MM.1S (cell line): ENCODE measurements at regions not wholly inside any gene's neighbourhood (a gene's known extent, or its start where the extent isn't known, plus 50 kb on each side); places are given as distances from the start of the nearest gene placed in this dataset.

ENCODE experiments used
- DNase-seq: peaks from one replicate; pipeline ENCODE4 v3.0.0-alpha.2; 2015
- H2AFZ ChIP-seq: fragments of 300-600 bp; sonication (generic); 2 replicates; pipeline ENCODE4 v1.6.0; 2016; ENCODE audit warnings: antibody characterized with exemption, low read length
- H3F3A ChIP-seq: fragments of 300-600 bp; sonication (generic); 2 replicates; pipeline ENCODE4 v1.6.1; 2016; ENCODE audit warnings: mild to moderate bottlenecking, antibody characterized with exemption, low read length, moderate library complexity, mixed read lengths; ENCODE audit not compliant: insufficient read depth
- H3K27ac ChIP-seq: fragments of 300-600 bp; sonication (generic); 2 replicates; pipeline ENCODE4 v1.5.1; 2016; ENCODE audit warnings: mild to moderate bottlenecking, low read length
- H3K27me3 ChIP-seq: fragments of 300-600 bp; sonication (generic); replicated peaks from 2 replicates; pipeline ENCODE4 v1.6.0; 2016; ENCODE audit warnings: low read length; ENCODE audit not compliant: insufficient read depth
- H3K36me3 ChIP-seq: fragments of 300-600 bp; sonication (generic); replicated peaks from 2 replicates; pipeline ENCODE4 v1.6.1; 2016; ENCODE audit warnings: mild to moderate bottlenecking, low read length, mixed read lengths; ENCODE audit not compliant: insufficient read depth
- H3K4me1 ChIP-seq: fragments of 300-600 bp; sonication (generic); 2 replicates; pipeline ENCODE4 v1.6.1; 2016; ENCODE audit warnings: low read length, mixed read lengths
- H3K4me2 ChIP-seq: fragments of 300-600 bp; sonication (generic); 2 replicates; pipeline ENCODE4 v1.6.0; 2016; ENCODE audit warnings: low read depth, low read length
- H3K4me3 ChIP-seq: fragments of 300-600 bp; sonication (generic); 2 replicates; pipeline ENCODE4 v1.5.1; 2016; ENCODE audit warnings: low read length, mixed read lengths
- H3K79me2 ChIP-seq: fragments of 300-600 bp; sonication (generic); 2 replicates; pipeline ENCODE4 v1.6.1; 2016; ENCODE audit warnings: mixed run types, low read length, mixed read lengths
- H3K9ac ChIP-seq: fragments of 300-600 bp; sonication (generic); 2 replicates; pipeline ENCODE4 v1.6.1; 2016; ENCODE audit warnings: low read length, mixed read lengths
- H3K9me2 ChIP-seq: fragments of 300-600 bp; sonication (generic); replicated peaks from 2 replicates; pipeline ENCODE4 v1.6.1; 2016; ENCODE audit warnings: mild to moderate bottlenecking, low read length, mixed read lengths; ENCODE audit not compliant: insufficient read depth
- H3K9me3 ChIP-seq: fragments of 300-600 bp; sonication (generic); replicated peaks from 2 replicates; pipeline ENCODE4 v1.6.1; 2016; ENCODE audit warnings: mild to moderate bottlenecking, low read length, mixed read lengths; ENCODE audit not compliant: insufficient read depth
- H4K20me1 ChIP-seq: fragments of 300-600 bp; sonication (generic); 2 replicates; pipeline ENCODE4 v1.6.1; 2016; ENCODE audit warnings: mild to moderate bottlenecking, low read length, moderate library complexity, mixed read lengths; ENCODE audit not compliant: insufficient read depth
- EZH2 ChIP-seq: fragments of 300-600 bp; sonication (generic); optimal IDR thresholded peaks from 2 replicates; pipeline ENCODE3; 2017; ENCODE audit warnings: low read depth, mild to moderate bottlenecking, antibody characterized with exemption, low read length, mixed read lengths
- EZH2phosphoT487 ChIP-seq: fragments of 300-600 bp; sonication (generic); IDR thresholded peaks from 2 replicates; pipeline ENCODE4 v1.6.1; 2018; ENCODE audit warnings: antibody characterized with exemption, low read length
- TF ChIP-seq, protein P1 (sequence below): fragments of 300-600 bp; sonication (generic); IDR thresholded peaks from 2 replicates; pipeline ENCODE4 v1.5.1; 2016; ENCODE audit warnings: antibody characterized with exemption, low read length, mixed read lengths

DNA sequence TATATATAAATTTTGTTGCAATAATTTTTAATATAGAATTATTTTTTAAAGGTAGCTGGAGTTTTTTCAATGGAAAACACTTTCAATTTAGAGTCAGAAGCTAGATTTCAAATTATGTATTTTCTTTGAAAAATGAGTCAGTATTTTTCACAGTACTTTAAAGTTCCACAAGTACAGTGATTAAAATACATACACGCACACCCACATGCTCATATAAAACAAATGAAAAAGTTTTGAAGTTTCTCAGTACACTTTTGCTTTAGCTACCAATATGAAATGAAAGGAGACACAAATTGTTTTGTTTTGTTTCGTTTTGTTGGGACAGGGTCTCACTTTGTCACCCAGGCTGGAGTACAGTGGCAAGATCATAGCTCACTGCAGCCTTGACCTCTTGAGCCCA, 98.6 kb downstream of the CYB561 start:
- Histone ChIP-seq H3K79me2 (no peaks in the 10 kb centered on the region), H3K9ac (no peak overlapping the region), H3K4me1 (no peaks in the 10 kb centered on the region), H2AFZ (no peak overlapping the region), H3K4me3 (no peak overlapping the region), H3K27ac (no peak overlapping the region), H3K4me2 (no peak overlapping the region), H3K9me2 (no peaks in the 10 kb centered on the region), H3F3A (no peaks in the 10 kb centered on the region), H3K9me3 (no peaks in the 10 kb centered on the region), H3K27me3 (no peaks in the 10 kb centered on the region), H4K20me1 (no peaks in the 10 kb centered on the region), H3K36me3 (no peaks in the 10 kb centered on the region)
- no peak for TF ChIP-seq EZH2phosphoT487
- TF ChIP-seq, protein P1, sequence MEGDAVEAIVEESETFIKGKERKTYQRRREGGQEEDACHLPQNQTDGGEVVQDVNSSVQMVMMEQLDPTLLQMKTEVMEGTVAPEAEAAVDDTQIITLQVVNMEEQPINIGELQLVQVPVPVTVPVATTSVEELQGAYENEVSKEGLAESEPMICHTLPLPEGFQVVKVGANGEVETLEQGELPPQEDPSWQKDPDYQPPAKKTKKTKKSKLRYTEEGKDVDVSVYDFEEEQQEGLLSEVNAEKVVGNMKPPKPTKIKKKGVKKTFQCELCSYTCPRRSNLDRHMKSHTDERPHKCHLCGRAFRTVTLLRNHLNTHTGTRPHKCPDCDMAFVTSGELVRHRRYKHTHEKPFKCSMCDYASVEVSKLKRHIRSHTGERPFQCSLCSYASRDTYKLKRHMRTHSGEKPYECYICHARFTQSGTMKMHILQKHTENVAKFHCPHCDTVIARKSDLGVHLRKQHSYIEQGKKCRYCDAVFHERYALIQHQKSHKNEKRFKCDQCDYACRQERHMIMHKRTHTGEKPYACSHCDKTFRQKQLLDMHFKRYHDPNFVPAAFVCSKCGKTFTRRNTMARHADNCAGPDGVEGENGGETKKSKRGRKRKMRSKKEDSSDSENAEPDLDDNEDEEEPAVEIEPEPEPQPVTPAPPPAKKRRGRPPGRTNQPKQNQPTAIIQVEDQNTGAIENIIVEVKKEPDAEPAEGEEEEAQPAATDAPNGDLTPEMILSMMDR, result no peak
- TF ChIP-seq EZH2, result no peak
- DNase-seq, result no peak

DNA sequence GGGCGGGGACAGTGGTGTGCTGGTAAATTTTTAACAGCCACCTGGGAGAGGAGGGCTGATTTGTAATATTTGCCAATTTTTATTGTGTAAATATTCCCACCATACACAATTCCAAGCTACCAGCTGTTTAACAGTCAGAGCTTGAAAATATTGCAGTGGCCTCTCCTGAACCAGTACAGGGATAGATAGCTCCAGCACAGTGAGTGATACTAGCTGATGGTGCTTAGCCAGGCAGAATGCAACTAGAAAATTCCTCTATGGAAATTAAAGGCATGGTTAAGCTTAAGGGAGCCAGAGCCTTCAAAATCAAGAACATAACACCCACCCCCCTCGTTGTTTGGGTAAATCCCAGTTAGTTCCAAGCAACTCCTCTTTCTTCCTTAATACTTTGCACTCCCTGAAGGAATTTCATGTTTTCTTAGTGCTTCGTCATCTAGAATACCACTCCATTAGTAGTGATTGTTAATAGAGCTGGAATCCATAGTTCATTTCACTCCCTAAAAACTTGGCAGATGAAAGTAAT, 96.6 kb downstream of the CYB561 start:
- Histone ChIP-seq H3K4me2 (no peak overlapping the region), H3K9me2 (no peaks in the 10 kb centered on the region), H3K9ac (no peak overlapping the region), H3K4me3 (no peak overlapping the region), H3K27ac (no peak overlapping the region), H3F3A (no peaks in the 10 kb centered on the region), H3K9me3 (no peaks in the 10 kb centered on the region), H4K20me1 (no peaks in the 10 kb centered on the region), H3K36me3 (no peaks in the 10 kb centered on the region), H3K79me2 (no peaks in the 10 kb centered on the region), H3K27me3 (no peaks in the 10 kb centered on the region), H2AFZ (no peak overlapping the region), H3K4me1 (no peaks in the 10 kb centered on the region)
- no peak for DNase-seq
- TF ChIP-seq, protein P1, result no peak
- TF ChIP-seq EZH2phosphoT487 (no peak), EZH2 (no peak)

DNA sequence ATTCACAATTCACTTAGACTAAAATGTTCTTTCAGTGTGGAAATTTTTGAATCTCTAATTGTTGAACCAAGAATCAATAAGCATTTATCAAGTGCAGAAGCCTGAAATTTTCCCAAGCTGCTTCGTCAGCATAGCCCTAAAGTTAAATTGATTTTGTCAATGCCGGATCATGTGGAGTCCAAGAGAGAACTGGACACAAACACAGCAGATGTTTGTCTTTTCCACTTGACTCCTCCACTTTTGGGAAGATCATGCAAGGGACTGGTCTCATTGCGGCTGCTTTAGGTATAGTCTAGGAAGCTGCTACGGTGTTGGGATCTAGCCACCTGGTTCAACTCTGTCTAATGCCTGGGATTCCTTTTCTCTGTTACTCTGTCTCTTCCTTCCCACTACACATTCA, 95.7 kb downstream of the CYB561 start:
- Histone ChIP-seq H3K27me3 (no peaks in the 10 kb centered on the region), H3K36me3 (no peaks in the 10 kb centered on the region), H3K27ac (no peak overlapping the region), H3K9ac (no peak overlapping the region), H3K9me2 (no peaks in the 10 kb centered on the region), H2AFZ (no peak overlapping the region), H3K4me2 (no peak overlapping the region), H3F3A (no peaks in the 10 kb centered on the region), H3K79me2 (no peaks in the 10 kb centered on the region), H4K20me1 (no peaks in the 10 kb centered on the region), H3K4me3 (no peak overlapping the region), H3K4me1 (no peaks in the 10 kb centered on the region), H3K9me3 (no peaks in the 10 kb centered on the region)
- DNase-seq, result no peak
- TF ChIP-seq, protein P1, result no peak
- TF ChIP-seq EZH2 (no peak), EZH2phosphoT487 (no peak)
